Hematopoietic multipotent progenitor cell treated with erythropoietin and hydrocortisone succinate and interleukin-3 and kit ligand, for 17 days (in vitro differentiated cells): ENCODE measurements at regions not wholly inside any gene's neighbourhood (a gene's known extent, or its start where the extent isn't known, plus 50 kb on each side); places are given as distances from the start of the nearest gene placed in this dataset.
"Not testable (repeated sequence)": the region's sequence is repeated elsewhere in the genome, so short reads cannot be mapped to it uniquely, and the experiment has no call there.

Source experiments
- DNase-seq: peaks from one replicate; pipeline ENCODE4 v3.0.0-alpha.2; 2015; ENCODE audit warnings: low spot score

DNA sequence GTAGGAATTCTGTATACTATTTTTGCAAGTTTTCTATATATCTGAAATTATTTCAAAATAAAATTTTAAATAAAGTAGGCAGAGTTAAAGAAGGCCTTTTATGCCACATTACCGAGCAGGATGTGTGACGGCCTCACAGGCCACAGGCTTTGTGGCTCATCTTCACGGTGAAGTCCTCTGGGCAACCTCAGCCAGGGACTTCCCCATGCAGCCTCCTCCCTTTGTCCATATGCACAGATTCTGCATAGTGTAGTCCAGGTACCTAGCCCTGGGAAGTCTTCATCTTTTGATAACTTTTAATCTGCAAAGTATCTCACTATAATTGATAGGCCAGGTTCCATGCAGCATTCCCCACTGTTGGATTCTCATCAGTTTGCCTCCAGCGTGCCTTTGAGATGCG, 62.8 kb downstream of the ARHGAP11B start:
- DNase-seq: not testable (repeated sequence)

GRCh38 chr15:30690153-30690552, 64.2 kb downstream of the ARHGAP11B start:
- DNase-seq: not testable (repeated sequence)

- DNase-seq: not testable (repeated sequence)
These were observed 69.9 kb downstream of the ARHGAP11B start for GRCh38 chr15:30695811-30696210.

- not testable (repeated sequence) for DNase-seq
These were observed 70.7 kb downstream of the ARHGAP11B start for GRCh38 chr15:30696439-30697314.

GRCh38 chr15:30697315-30697685, 71.4 kb downstream of the ARHGAP11B start:
- not testable (repeated sequence) for DNase-seq

GRCh38 chr15:30700006-30700597, 74.2 kb downstream of the ARHGAP11B start:
- not testable (repeated sequence) for DNase-seq

DNA sequence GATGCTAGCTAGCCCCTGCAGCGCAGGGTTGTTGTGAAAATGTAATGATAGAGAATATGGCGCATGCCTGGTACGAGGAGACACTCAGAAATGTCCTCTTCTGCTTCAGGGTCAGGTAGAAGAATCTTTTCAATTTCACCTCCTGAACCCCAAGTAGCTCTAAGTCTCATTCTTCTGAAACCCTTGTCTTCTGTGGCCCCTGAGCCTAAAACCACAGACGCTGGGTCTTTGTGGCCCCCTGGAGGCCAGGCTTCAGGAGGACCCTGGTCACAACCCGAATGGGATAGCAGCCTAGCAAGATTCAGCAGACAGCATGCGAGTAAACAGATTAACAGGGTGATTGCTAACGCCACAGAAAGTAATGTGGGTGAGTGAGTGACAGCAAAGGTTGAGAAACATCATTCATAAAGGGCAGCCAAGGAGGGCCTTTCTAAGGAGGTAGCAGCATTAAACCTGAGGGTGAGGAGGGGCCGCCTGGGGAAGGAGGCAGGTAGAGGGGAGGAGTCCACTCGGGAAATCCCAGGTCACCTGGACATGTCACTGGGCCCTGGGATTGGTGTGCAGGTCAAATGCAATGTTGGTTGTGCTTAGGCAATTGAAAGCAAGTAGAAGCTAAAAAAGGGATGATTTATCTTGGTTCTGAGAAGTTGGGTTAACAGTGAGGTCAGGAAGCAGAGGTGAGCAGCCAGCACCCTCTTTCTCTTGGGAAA, 82.2 kb downstream of the ARHGAP11B start:
- DNase-seq: not testable (repeated sequence)

DNA sequence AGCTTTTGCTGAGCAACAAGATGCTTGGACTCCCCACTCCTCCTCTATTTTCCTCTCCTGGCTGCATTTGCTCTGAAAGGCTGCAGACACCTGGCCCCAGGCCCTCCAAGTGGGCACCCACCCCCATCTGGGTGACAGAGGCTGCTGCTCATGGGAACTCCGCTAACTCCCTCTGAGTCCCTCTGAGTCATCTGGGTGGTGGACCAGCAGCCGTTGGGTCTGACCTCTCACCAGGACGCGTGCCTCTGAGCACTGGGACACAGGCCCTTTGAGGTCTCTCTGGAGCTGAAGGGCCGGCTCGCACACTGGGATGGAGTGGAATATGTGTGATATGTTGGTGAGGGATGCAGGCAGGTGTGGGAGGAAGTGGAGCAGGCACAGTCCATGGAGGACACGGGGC, 82.9 kb downstream of the ARHGAP11B start:
- DNase-seq: not testable (repeated sequence)

GRCh38 chr15:30718038-30718643, 92.2 kb downstream of the ARHGAP11B start:
- DNase-seq: not testable (repeated sequence)

DNA sequence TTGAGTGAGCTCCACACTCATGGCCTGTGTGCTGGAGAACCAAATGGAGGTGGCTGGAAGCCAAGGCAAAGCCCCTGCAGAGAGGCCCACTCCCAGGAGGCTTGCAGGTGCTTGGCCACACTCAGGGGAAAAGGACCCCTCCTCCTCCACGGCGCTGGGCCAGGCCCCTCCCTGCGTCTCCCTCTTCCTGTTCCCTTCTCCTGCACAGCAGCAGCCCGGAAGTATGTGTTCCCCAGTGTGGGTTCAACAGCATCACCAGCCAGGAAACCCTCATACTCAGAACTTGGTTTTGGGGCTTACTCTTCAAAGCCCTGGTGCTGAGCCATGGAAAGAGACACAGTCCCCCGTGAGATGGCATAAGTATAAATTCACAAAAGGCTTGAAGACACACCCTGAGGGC, 93.4 kb downstream of the ARHGAP11B start:
- DNase-seq: not testable (repeated sequence)

DNA sequence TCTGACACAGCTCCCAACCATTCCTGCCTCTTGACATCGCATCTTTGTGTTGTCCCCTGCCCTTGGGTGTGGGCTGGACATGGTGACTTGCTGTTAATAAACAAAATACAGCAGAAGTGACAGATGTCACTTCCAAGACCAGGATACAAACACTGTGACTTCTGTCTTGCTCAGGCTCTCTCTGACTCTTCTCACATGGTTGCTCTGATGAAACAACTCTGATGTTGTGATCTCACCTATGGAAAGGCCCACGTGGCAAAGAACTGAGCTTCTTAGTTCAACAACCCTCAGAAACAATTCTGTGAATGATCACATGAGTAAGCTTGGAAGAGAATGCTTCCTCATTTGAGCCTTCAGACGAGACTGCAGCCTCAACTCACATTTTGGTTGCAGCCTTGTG, 94.9 kb downstream of the ARHGAP11B start:
- DNase-seq: not testable (repeated sequence)

DNA sequence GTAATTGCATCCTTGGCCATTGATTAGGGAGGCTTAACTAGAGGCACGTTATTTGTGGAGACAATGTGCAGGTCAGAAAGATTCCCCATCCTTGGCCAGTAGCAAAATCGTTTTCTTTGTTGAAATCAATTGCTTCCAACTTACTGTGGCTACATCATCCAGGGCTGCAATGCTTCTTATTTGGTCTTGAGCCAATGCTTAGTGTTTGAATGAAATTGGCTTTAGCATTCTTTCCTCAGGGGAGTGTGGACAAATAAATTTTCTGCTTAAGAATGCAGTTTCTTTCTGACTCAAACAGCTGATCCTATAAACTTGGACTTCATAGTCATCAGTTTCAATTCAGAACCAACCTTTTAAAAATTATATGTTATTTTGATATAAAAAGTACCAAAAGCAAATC, 95.6 kb downstream of the ARHGAP11B start:
- not testable (repeated sequence) for DNase-seq

DNA sequence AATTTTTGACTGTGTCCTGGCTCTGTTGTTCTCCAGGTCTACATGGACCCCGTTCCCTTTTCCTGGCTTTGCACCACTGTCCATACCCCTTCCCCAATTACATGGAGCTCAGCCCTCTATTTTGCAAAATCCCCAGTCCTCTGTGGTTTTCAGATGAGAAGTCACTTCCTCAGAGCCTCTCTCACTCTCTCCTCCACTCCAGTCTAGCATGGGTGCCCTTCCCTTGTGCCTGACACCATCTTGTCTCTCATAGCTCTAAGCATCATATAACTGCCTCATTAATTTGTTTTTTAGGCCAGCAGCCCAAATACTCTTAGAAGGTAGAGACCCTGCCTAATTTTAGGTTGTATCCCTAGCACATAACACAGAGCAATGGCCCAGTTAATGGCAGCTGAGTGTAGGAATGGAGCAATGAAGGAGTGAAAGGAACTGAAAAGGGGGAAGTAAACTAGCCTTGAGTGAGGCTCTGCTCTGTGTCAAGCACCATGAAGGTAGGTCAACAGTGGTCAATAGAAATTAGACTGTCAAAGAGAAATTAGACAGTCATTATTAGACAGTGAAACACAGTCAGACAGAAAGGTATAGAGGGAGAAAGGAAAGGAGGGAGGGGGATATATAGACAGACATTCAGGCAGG, 97.7 kb downstream of the ARHGAP11B start:
- not testable (repeated sequence) for DNase-seq

DNA sequence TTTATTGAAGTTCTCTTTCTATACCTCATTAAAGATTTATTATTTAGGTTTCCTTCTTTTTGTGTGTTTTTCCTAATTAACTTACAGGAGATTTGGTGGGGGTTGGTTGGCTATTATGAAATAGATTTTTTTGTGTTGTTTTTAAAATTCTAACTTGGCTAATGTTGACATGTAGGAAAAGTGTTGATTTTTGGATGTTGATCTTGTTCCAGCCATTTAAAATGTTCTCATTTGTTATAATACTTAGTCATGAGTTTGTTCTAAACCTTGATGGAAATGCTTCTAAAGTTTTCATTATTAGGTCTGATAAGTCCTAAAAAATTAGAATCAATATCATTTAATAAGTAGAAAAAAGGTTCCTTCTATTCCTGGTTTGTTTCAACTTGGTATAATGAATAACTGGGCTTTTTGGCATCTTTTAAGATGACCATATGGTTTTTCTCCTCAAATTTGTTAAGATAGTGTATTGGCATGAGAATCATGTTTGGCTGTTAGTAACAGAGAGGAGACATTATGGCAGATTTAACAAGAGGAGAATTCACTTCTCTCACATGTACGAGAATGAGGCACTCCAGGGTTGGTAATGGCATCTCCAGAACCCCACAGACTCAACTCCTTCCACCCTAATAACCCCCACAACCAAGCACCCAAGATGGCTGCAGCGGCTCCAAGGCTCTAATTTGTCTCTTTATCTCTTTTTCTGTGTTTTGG, 104.1 kb downstream of the ARHGAP11B start:
- DNase-seq: not testable (repeated sequence)

DNA sequence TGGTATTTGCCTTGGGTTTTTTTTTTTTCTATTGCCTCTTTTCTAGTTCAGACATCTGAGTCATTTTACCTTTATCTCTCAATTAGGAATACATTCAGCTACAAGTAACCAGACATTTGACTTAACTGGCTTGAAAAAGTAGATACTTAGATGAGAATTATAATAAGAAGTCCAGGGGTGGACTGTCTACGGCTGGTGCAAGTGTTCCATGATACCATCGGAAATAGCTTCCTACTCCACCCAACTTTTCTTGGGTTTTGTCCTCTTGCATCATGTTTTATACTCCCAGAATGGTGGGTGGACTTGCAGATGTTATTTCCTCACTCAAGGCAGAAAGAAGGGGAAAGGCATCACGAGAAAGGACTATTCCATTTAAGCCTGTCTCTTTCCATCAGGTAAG, 104.7 kb downstream of the ARHGAP11B start:
- not testable (repeated sequence) for DNase-seq

DNA sequence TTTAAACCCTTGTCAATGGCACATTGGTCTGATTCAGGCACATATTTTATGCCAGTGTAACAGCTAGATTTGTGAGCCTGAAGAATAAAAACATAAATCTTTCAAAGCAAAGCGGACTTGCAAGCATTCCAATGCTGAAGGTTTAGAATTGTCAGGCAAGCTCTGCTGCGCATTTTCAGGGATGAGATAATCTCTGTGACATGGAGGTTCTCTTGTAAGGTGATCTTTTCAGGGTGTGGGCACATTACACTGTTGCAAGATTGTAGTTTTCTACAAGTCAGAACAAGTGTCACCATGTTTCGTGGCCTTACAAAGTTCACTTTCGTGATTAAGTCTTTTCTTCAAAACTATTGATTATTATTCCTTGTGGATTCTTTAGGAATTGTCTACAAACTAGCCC, 106.2 kb downstream of the ARHGAP11B start:
- not testable (repeated sequence) for DNase-seq

DNA sequence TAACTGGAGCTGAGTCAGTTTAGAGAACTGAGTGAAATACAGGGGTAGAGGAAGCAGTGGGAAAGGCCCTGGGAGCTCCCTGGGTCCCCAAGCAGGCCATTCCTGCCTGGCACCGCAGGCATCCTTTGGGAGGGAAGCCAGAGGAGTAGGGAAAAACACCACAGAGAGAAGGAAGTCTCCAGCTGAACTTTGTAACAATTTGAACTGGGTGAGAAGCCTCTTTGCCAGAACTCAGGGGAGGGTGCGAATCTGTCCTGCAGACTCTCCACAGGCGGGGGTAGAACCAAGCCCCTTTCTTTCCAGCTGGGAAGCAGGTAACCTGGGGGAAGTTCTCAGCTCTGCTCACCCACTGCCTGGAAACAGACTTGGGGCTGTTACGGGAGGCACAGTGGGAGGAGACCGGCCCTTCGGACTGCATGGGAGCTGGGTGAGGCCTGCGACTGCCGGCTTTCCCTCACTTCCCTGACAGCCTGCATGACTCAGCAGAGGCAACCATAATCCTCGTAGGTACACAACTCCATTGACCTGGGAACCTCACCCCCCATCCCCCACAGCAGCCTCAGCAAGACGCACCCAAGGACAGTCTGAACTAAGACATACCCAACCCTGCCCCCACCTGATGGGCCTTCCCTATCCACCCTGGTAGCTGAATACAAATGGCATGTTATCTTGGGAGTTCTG, 110.1 kb downstream of the ARHGAP11B start:
- DNase-seq: not testable (repeated sequence)

DNA sequence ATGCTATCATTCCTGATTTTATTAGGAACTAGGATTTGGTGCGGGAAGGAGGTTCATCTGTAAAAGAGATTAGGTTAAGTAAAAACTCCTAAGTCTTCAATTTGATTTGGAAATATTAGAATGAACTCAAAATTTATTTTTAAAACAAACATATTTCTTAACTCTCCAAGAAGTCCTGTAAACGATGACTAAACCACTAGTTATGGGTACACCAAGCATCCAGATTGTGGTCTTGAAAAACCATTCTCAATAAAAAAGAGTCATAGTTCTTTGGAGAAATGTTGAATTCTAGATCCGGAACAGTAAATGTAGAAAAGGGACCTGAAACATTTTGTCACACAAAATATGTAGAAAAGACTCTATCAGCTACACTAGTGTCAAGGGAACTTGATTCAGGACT, 116.9 kb downstream of the ARHGAP11B start:
- DNase-seq: not testable (repeated sequence)

DNA sequence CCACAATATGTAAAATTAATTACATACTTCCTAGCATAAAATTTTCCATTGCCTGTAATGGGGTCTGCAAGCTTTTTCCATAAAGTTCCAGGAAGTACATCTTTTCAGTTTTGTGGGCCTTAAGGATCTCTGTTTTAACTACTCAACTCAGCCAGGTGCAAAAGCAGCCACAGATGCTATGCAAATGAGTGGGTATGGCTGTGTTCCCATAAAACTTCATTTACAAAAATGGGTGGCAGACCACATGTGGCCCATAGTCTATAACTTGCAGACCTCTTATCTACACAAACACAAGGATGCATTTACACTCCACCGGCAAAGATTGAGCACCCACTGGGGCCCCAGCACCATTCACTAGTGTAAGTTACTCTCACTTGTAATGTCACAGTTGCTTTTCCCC, 123.1 kb downstream of the ARHGAP11B start:
- not testable (repeated sequence) for DNase-seq

DNA sequence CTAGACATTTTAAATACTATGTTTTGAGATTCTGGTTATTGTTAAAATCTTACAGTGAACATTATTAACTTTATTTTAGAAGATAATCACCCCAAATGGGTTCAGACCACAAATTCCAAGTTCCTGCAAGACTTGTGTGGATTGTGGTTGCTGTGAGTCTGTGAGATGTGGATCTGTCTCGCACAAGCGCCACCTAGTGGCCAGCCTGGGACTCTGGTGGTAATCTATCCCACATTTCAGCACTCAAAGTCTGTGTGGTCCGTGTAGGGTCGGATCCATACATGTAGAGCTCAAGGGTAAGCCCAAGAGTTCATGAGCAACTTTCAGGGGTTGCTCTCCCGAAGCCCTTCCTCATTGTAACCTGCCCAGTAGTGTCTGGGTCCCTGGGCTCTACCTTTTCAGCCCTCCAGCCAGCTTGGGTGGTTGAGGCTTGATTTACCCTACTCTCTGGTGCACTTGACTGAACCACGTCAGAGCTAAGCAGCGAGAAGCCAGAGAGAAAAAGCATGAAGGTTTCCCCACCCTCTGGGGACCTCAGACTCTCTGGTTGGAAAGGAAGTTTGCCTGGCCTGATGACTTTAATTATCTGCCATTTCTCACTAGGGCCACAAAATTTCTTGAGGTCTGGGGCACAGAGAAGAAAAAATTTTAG, 129.2 kb downstream of the ARHGAP11B start:
- not testable (repeated sequence) for DNase-seq
